Stimulated activated CD8-positive, alpha-beta memory T cell treated with anti-CD3 and anti-CD28 coated beads, Interleukin-12 subunit alpha, Interleukin-12 subunit beta, amount 100 ng/mL, for 1 hour (primary cell): ENCODE measurements at regions not wholly inside any gene's neighbourhood (a gene's known extent, or its start where the extent isn't known, plus 50 kb on each side); places are given as distances from the start of the nearest gene placed in this dataset.
"Not testable (repeated sequence)": the region's sequence is repeated elsewhere in the genome, so short reads cannot be mapped to it uniquely, and the experiment has no call there.

ENCODE experiments used
- DNase-seq: peaks from one replicate; pipeline ENCODE4 v3.0.0-alpha.2; 2020; ENCODE audit warnings: low read depth

- DNase-seq = no peak
These were observed 317.3 kb upstream of the NAALADL2 start for GRCh38 chr3:174541708-174542315.

GRCh38 chr3:174547801-174548435, 311.2 kb upstream of the NAALADL2 start:
- no peak for DNase-seq

GRCh38 chr3:174548841-174549623, 310.1 kb upstream of the NAALADL2 start:
- DNase-seq = no peak

GRCh38 chr3:174581558-174581957, 277.6 kb upstream of the NAALADL2 start:
- no peak for DNase-seq

- DNase-seq = no peak
These were observed 275.7 kb upstream of the NAALADL2 start for GRCh38 chr3:174583396-174583795.

GRCh38 chr3:174587137-174587536, 272.0 kb upstream of the NAALADL2 start:
- DNase-seq = not testable (repeated sequence)

- no peak for DNase-seq
These were observed 262.6 kb upstream of the NAALADL2 start for GRCh38 chr3:174596447-174596982.

- no peak for DNase-seq
These were observed 260.2 kb upstream of the NAALADL2 start for GRCh38 chr3:174598885-174599439.

- no peak for DNase-seq
These were observed 246.0 kb upstream of the NAALADL2 start for GRCh38 chr3:174613173-174613572.

GRCh38 chr3:174614036-174614435, 245.1 kb upstream of the NAALADL2 start:
- DNase-seq = no peak

- DNase-seq = no peak
These were observed 240.6 kb upstream of the NAALADL2 start for GRCh38 chr3:174618368-174619080.

- DNase-seq = no peak
These were observed 239.9 kb upstream of the NAALADL2 start for GRCh38 chr3:174619239-174619638.

GRCh38 chr3:174620138-174620537, 239.0 kb upstream of the NAALADL2 start:
- DNase-seq = no peak

GRCh38 chr3:174620855-174621472, 238.2 kb upstream of the NAALADL2 start:
- DNase-seq = no peak

GRCh38 chr3:174633342-174633741, 225.8 kb upstream of the NAALADL2 start:
- no peak for DNase-seq

- no peak for DNase-seq
These were observed 222.7 kb upstream of the NAALADL2 start for GRCh38 chr3:174636451-174636850.

GRCh38 chr3:174639406-174639805, 219.7 kb upstream of the NAALADL2 start:
- no peak for DNase-seq

- DNase-seq = no peak
These were observed 219.2 kb upstream of the NAALADL2 start for GRCh38 chr3:174639970-174640369.

- no peak for DNase-seq
These were observed 218.2 kb upstream of the NAALADL2 start for GRCh38 chr3:174640932-174641331.

- DNase-seq = no peak
These were observed 214.8 kb upstream of the NAALADL2 start for GRCh38 chr3:174644287-174644686.

GRCh38 chr3:174651951-174652350, 207.2 kb upstream of the NAALADL2 start:
- no peak for DNase-seq

- no peak for DNase-seq
These were observed 199.6 kb upstream of the NAALADL2 start for GRCh38 chr3:174659511-174659910.
